ENCODE measurements at regions not wholly inside any gene's neighbourhood (a gene's known extent, or its start where the extent isn't known, plus 50 kb on each side); places are given as distances from the start of the nearest gene placed in this dataset.

- TF ChIP-seq, protein P1, sequence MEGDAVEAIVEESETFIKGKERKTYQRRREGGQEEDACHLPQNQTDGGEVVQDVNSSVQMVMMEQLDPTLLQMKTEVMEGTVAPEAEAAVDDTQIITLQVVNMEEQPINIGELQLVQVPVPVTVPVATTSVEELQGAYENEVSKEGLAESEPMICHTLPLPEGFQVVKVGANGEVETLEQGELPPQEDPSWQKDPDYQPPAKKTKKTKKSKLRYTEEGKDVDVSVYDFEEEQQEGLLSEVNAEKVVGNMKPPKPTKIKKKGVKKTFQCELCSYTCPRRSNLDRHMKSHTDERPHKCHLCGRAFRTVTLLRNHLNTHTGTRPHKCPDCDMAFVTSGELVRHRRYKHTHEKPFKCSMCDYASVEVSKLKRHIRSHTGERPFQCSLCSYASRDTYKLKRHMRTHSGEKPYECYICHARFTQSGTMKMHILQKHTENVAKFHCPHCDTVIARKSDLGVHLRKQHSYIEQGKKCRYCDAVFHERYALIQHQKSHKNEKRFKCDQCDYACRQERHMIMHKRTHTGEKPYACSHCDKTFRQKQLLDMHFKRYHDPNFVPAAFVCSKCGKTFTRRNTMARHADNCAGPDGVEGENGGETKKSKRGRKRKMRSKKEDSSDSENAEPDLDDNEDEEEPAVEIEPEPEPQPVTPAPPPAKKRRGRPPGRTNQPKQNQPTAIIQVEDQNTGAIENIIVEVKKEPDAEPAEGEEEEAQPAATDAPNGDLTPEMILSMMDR (IDR thresholded peaks at IDR 0.05): no peak
- TF ChIP-seq POLR2A (IDR thresholded peaks at IDR 0.05): no peak
Observed at GRCh38 chr4:43402393-43402792, 509.9 kb downstream of the GRXCR1 start.
